NCI-H1048 (cell line): ENCODE measurements at regions not wholly inside any gene's neighbourhood (a gene's known extent, or its start where the extent isn't known, plus 50 kb on each side); places are given as distances from the start of the nearest gene placed in this dataset.
"Not testable (repeated sequence)": the region's sequence is repeated elsewhere in the genome, so short reads cannot be mapped to it uniquely, and the experiment has no call there.

Source experiments
- DNase-seq: peaks from one replicate; lab custom pipeline; 2025; lab: John Stamatoyannopoulos, UW

GRCh38 chr2:7759898-7760297, 842.7 kb downstream of the RNF144A start:
- DNase-seq, result no peak

GRCh38 chr2:7763418-7763817, 846.2 kb downstream of the RNF144A start:
- DNase-seq, result not testable (repeated sequence)

DNA sequence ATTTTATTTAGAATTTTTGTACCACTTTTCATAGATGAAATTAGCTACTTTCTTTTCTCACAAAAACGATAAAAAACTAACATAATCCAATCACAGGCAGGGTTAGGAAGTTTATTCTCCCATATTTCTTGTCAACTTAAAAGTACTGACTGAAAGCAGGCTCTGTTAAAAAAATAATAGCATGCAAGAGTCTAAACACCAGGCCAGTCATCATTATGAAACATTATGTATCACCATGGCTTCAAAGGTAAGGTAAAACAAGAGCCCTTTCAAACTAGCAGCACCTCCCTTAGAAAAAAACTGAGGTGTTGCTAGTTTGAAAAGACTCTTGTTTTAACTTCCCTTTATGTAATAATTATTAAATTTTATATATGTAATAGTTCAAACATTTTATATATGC, 848.0 kb downstream of the RNF144A start:
- no peak for DNase-seq

DNA sequence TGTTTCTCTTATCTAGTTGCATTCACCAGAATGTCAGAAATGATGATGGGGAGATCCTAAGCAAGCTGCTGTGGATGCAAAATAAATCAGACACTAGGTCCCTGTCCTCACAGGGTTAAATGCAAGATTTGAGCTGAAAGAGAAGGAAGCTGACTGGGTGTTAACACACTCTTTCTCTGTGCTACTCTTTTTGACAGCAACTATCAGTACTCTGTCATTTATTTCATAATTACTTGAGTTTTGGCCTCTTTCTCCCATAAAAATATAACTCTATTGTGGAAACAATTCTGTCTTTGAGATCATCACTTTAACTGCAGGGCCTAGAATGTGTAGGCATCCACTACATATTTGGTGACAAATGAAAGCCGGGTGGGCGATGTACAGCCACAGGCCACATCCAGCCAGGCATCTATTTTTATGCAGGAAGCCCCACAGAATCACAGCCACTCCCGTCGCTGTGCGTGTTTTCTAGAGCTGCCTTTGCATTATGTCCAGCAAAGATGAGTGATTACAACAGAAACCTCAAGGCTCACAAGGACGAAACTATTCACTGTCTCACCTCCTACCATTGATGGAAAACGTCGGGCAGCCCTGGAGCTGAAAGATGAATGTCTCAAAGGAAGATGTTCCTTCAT, 849.0 kb downstream of the RNF144A start:
- DNase-seq, result no peak

DNA sequence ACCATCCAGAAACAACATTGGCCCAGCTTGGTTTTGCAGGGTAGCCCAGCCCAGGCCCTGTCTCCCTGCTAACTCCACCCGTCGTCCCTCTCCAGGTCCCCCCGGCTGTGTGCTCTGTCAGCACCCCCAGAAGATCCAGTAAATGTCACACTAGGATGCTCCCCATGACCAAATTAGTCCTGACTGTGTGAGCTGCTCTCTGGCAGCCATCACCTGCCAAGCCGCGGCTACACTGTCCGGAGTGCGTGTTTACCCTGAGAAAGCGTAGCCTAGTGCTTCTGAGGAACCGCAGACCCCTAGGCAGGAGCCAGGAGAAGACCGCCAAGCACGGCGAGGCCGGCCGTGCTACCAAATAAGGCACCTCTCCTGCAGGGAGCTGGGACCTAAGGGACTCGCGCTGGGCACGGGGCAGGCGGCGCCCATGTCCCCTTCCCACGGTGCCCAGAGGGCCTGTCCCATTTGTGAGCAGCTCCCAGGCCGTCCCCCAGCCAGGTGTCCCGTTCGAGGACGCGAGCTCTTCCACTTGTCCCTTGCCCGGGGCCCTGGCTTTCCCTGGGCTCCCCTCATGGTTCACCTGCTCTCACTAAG, 849.9 kb downstream of the RNF144A start:
- no peak for DNase-seq

GRCh38 chr2:7767902-7768301, 850.7 kb downstream of the RNF144A start:
- no peak for DNase-seq

GRCh38 chr2:7771781-7772180, 854.6 kb downstream of the RNF144A start:
- no peak for DNase-seq

DNA sequence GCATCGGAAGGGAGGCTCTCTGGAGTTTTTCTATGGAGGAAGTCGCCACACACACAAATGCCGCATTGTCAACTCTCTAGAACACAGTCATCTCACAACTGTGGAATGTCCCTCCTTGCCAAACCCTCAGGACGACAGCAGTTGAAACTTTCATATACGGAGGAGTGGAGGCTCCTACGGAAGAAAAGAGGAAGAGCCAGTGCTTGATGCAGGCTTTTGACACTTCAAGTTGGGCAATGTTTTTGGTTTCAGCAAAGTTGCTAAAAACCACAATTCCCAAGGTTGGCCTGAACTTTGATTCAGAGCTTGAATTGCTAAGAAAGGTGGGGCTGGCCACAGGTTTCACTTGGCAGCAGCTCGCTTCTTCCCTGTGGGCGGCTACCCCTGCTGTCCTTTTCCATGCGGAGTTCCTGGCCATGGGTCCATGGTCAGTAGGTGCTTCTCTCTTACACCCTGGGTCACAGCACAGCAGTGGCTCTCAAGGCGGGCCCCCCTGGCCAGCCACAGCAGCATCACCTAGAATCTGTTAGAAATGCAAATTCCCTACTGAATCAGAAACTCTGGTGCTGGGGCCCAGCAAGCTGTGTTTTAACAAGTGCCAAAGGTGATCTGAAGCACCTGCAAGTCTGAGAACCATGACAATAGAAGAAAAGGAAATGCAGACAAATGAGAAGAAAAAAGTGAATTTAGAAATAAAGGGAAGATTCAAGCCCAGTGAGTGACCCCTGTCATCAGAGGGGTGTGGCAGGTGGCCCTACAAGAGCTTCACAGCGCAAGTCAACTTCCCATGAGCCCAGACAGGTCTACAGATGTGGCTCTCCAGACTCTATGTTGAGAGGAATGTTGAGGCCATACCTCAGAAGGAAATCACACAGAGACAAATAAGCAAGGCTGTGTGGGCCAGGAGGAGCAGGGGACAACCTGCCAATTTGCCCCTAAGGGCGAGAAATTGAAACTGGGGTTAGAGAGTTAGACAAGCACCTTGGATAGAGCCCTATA, 856.4 kb downstream of the RNF144A start:
- no peak for DNase-seq

DNA sequence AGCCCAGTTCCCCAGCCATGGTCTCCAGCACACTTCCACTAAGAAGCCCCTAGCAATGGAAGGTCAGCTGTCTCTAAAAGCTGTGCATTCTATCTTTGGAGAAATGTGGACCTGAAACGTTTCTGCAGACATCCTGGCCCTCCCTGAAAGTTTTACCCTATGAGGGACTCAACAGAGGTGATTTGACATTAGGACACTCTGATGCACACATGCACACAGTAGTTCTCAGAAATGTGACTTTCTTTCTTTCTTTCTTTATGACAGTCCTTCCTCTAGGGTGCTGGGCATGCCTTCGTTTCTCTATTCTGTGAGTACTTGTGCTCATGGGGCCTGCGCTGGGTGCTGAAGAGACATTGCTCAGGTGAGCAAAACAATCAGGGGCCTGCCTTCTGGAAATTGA, 857.3 kb downstream of the RNF144A start:
- DNase-seq, result no peak

DNA sequence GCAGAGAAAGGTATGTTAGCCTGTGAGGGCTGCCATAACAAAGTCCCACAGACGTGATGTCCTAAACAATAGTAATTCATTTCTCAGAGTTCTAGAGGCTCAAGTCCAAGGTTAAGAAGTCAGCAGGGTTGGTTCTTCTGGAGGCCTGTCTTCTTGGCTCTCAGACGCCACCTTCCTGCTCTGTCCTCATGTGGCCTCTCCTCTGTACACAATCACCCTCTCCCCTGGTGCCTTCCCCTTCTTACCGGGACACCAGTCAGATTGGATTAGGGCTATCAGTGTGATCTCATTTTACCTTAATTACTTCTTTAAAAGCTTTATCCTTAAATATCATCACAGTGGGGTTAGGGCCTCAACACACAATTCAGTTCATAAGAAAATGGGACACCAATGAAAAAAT, 860.5 kb downstream of the RNF144A start:
- no peak for DNase-seq

- DNase-seq, result no peak
These were observed 863.1 kb downstream of the RNF144A start for GRCh38 chr2:7780321-7780720.

DNA sequence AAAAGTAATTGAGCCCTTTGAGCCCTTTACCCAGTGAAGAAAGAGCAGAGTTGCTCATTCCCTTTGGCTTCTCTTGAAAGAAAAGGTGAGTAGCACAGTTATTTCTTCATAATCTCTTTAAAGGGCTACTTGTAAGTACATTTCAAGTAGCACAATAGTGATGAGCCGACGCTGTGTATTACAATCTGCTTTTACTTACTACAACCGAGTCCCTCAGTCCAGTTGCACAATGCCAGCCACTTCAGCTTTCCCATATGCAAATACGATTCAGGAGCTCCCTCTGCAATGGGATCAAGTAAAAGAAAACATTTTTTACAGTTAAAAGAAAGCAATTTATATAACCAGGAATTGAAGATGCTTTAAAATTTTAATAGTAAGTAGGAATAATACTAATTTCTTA, 868.5 kb downstream of the RNF144A start:
- DNase-seq, result no peak

GRCh38 chr2:7788736-7789135, 871.5 kb downstream of the RNF144A start:
- DNase-seq, result no peak

DNA sequence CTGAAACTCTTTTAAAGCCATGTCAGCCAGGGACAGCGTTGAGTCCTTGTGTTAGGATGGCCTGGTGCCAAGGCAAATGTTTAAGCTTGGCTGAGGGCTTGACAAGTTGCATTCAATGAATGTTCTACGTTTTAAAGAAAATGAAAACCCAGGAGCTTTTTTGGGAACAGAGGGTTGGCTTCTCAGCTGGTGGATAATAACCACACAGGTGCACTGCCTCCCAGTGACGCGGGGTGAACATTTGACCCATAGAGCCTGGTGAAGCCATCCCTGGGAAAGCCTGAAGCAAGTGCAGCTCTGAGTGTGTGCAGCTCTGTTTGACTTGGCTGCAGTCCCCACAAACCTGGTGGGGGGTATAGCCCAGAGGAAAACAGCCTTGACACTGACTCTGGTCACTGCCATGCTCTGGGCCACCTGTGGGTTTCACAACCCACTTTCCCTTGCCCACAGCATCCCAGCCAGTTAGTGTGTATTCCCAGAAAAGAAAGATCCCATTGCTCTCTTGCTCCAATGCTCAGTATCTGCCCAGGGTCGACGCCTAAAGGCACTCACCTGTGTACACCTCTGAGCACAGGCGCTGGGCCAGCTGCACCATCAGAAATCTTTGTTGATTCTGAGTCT, 874.9 kb downstream of the RNF144A start:
- no peak for DNase-seq

DNA sequence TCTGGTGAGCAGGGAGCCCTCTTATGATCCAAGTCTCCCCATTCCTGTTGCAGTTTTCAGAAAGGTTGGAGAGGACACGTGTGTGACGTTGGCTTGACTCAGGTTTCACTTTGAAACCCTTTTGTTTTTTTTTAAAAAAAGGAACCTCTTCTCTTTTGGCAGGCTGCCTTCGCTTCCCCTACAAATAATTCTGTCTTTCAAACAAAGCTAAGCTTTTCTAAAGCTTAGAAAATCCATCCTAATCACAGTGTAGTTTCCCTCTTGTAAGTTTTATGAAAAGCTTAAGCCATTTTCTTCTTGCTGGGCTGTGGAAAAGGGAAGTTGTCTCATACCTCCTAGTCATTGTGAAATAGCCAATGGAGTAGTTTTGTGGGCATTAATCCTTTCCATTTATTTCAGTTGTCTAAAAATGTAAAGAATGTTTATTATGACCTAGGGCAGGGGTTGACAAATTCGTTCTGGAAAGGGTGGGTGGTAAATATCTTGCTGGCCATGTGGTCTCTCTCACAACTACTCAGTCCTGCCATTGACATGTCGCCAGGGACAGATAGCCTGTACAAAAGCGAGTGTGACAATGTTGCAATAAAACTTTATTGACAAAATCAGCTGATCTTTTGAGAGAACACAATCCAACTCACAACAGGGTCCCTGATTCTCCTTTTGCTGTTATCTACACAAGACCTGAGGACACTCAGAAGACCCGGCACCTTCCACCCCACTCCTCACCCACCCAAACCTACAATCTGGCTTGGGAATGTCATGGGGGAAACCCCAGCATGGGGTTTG, 878.8 kb downstream of the RNF144A start:
- DNase-seq, result no peak

- DNase-seq, result no peak
These were observed 881.8 kb upstream of the ID2 start for GRCh38 chr2:7800031-7800430.

DNA sequence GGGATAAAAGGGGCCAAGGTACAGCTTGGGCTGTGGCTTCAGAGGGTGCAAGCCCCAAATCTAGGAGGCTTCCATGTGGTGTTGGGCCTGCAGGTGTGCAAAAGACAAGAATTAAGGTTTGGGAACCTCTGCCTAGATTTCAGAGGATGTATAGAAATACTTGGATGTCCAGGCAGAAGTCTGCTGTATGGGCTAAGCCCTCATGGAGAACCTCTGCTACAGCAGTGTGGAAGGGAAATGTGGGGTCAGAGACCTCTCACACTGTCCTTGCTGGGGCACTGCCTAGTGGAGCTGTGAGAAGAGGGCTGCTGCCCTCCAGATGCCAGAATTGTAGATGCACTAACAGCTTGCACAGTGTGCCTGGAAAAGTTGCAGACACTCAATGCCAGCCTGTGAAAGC, 880.6 kb upstream of the ID2 start:
- DNase-seq, result no peak

- no peak for DNase-seq
These were observed 878.3 kb upstream of the ID2 start for GRCh38 chr2:7803515-7803914.

DNA sequence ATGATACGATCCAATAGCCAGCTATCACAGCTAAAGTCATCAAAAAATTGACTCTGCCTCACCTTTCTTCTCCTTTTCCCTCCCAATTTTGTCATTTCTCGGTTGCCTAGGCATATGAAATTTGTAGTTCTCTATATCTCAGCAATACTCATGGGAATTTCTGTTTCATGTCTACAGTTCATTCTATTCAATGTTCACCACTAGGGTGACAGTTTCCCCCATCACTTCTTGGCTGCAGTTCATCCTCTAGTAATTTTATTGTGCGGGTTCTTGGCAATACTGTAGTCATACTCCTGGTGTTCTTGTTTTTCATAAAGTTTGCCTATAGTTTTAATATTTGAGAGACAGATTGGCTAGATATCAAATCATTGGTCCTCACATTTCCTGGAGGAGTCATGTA, 872.2 kb upstream of the ID2 start:
- no peak for DNase-seq

DNA sequence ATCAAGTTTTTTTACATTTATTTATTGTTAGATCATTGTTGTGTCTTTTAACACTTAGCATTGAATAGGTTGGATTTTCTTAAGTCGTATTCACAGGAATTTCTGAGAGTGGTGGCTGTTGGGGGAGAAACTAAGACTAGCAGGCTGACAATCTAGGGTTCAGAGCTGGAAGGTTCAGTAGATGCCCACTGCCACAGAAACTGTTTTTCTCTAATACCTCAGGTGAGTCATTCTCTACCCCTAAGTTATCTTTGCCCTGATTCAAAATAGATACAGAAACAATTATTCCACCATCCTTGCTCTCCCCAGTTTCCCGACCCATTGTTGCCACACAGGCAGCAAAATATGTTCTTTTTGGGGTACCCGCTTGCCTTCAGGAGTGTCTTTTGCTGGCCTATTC, 870.8 kb upstream of the ID2 start:
- DNase-seq, result no peak

DNA sequence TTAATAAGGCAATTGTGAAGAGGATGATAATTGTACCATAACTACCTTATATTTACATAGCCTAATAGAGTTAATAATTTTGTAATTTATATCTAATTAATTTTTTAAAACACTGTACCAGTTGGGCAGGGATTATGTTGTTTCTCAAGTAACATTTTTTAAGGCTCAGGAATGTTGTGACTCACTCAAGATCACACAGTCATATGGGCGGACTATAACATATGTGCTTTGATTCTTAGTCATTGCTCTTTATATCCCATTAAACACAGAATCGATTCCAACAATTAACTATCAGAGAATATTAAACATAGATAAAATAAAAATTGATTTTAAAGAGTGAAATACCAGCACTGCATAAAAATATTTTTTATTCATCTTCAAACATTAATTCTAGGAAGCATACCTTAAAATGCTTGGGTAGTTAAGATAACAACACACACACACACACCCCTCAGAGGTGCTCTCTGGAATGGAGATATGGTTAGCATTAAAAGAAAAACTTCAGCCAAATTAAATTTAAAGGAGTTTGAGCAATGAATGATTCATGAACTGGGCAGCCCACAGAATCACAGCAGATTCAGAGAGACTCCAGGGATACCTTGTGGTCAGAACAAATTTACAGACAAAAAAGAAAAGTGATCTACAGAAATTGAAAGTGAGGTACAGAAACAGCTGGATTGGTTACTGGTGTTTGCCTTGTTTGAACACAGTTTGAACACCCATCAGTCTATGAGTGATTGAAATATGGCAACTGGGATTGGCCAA, 869.4 kb upstream of the ID2 start:
- DNase-seq, result no peak
